ENCODE measurements at regions not wholly inside any gene's neighbourhood (a gene's known extent, or its start where the extent isn't known, plus 50 kb on each side); places are given as distances from the start of the nearest gene placed in this dataset.

DNA sequence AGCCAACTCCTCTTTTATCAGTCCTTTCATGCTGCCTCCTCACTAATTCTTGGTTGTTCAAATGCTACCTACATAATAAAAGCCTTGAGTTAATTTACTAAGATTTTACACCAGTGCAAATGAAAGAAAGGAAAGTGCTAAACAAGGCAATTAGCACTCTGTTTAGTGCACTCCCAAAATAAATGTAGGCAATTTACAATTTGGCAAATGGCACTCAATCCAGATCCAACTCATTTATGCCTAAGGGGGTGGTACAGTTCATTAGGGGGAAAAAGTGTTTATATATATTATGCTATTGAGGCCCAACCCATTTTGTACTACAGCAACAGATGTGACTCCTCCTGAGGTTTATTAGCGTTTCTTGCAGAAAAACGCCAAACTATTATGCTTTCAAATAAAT lies 370.1 kb downstream of the NR2F2 start:
- TF ChIP-seq, protein P1, sequence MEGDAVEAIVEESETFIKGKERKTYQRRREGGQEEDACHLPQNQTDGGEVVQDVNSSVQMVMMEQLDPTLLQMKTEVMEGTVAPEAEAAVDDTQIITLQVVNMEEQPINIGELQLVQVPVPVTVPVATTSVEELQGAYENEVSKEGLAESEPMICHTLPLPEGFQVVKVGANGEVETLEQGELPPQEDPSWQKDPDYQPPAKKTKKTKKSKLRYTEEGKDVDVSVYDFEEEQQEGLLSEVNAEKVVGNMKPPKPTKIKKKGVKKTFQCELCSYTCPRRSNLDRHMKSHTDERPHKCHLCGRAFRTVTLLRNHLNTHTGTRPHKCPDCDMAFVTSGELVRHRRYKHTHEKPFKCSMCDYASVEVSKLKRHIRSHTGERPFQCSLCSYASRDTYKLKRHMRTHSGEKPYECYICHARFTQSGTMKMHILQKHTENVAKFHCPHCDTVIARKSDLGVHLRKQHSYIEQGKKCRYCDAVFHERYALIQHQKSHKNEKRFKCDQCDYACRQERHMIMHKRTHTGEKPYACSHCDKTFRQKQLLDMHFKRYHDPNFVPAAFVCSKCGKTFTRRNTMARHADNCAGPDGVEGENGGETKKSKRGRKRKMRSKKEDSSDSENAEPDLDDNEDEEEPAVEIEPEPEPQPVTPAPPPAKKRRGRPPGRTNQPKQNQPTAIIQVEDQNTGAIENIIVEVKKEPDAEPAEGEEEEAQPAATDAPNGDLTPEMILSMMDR (IDR thresholded peaks at IDR 0.05 in 4 of 5, conservative IDR thresholded peaks at IDR 0.05 in 1 of 5) = no peak
- TF ChIP-seq POLR2A (IDR thresholded peaks at IDR 0.05) = no peak
- ATAC-seq (no peak), DNase-seq (no peak)
- Histone ChIP-seq H3K27ac (no peak overlapping the region), H3K9me3 (no peaks in the 10 kb centered on the region), H3K4me3 (no peak overlapping the region), H3K36me3 (no peaks in the 10 kb centered on the region), H3K4me1 (no peaks in the 10 kb centered on the region), H3K27me3 (no peaks in the 10 kb centered on the region)
- intact Hi-C loops (cut with DNase I; ENCODE audit: low total_unique reads) = no loop called here
- in situ Hi-C loops (cut with MboI; ENCODE audit: low sequenced_read_pairs in 4 of 4) = no loop called here

DNA sequence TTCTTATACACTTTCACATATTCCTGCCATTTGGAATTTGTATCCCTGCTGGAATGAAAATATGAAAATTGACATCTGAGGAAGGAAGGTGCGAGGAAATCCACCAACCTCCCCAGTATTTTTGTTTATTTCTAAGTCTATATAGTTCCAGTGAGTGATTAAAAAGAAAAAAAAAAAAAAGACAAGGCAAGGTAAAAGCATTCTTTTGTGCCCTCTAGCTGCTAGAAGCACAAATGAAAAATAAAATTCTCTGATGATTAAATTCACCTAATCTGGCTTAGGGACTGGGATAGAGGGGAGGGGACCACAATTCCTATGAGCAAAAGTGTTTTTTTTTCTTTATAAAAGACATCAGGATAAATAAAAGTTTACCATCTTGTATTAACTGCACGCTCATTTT lies 370.9 kb downstream of the NR2F2 start:
- no peak overlapping the region for H3K4me3 ChIP-seq
- in situ Hi-C loops (cut with MboI; ENCODE audit: low sequenced_read_pairs in 4 of 4) (no loop called here), intact Hi-C loops (cut with DNase I; ENCODE audit: low total_unique reads) (no loop called here)
- ATAC-seq (no peak), DNase-seq (no peak)
- no peaks in the 10 kb centered on the region for H3K36me3 ChIP-seq
- H3K4me1 ChIP-seq = no peaks in the 10 kb centered on the region
- H3K27me3 ChIP-seq = no peaks in the 10 kb centered on the region
- no peak for TF ChIP-seq POLR2A (IDR thresholded peaks at IDR 0.05)
- TF ChIP-seq, protein P1 (IDR thresholded peaks at IDR 0.05 in 4 of 5, conservative IDR thresholded peaks at IDR 0.05 in 1 of 5) = no peak
- no peak overlapping the region for H3K27ac ChIP-seq
- H3K9me3 ChIP-seq = no peaks in the 10 kb centered on the region

DNA sequence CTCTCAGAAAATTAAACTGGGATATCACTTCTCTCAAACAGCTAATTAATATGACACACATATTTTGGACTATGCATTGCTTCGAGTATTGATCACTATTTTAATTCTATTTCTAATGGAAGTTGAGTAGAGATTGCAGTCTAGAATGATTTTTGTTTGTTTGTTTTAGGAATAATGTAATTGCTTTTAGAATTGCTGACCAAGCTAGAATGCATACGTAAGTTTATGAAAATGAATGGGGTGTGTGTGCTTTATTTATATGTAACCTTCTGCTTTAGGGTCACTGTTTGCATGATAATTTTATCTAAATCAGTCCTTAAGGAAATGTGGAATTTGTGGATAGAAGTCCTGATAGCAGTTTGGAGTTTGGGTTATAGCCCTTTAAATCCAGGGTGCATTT lies 371.4 kb downstream of the NR2F2 start:
- Histone ChIP-seq H3K27me3 (no peaks in the 10 kb centered on the region), H3K27ac (no peak overlapping the region), H3K4me3 (no peak overlapping the region), H3K9me3 (no peaks in the 10 kb centered on the region), H3K4me1 (no peaks in the 10 kb centered on the region), H3K36me3 (no peaks in the 10 kb centered on the region)
- DNase-seq (no peak), ATAC-seq (no peak)
- intact Hi-C loops (cut with DNase I; ENCODE audit: low total_unique reads) = no loop called here
- TF ChIP-seq, protein P1 (IDR thresholded peaks at IDR 0.05 in 4 of 5, conservative IDR thresholded peaks at IDR 0.05 in 1 of 5) = no peak
- in situ Hi-C loops (cut with MboI; ENCODE audit: low sequenced_read_pairs in 4 of 4) = no loop called here

DNA sequence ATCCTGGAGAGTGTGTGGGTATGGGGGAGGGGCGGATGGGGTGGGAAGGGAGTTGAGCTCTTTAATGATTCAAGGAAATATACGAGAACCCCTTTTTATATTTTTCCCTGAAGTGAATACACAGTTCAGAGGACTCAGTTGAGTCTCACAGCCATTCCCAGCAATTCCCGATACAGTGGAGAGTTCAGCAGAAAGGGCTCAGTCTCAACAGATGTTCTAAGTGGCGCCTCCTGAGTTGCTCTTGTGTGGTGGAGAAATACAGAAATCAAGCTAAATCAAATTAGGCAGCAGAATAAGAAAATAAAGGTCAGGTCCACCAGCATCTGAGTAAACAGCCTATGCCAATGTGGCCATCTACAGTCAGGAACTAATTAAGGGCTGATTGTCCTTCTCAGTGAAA lies 372.1 kb downstream of the NR2F2 start:
- Histone ChIP-seq H3K4me1 (no peaks in the 10 kb centered on the region), H3K27me3 (no peaks in the 10 kb centered on the region), H3K36me3 (no peaks in the 10 kb centered on the region), H3K27ac (no peak overlapping the region), H3K4me3 (no peak overlapping the region), H3K9me3 (no peaks in the 10 kb centered on the region)
- TF ChIP-seq, protein P1 (IDR thresholded peaks at IDR 0.05 in 4 of 5, conservative IDR thresholded peaks at IDR 0.05 in 1 of 5) = no peak
- no peak for TF ChIP-seq POLR2A (IDR thresholded peaks at IDR 0.05)
- intact Hi-C loops (cut with DNase I; ENCODE audit: low total_unique reads) (no loop called here), in situ Hi-C loops (cut with MboI; ENCODE audit: low sequenced_read_pairs in 4 of 4) (no loop called here)
- DNase-seq (no peak), ATAC-seq (no peak)

DNA sequence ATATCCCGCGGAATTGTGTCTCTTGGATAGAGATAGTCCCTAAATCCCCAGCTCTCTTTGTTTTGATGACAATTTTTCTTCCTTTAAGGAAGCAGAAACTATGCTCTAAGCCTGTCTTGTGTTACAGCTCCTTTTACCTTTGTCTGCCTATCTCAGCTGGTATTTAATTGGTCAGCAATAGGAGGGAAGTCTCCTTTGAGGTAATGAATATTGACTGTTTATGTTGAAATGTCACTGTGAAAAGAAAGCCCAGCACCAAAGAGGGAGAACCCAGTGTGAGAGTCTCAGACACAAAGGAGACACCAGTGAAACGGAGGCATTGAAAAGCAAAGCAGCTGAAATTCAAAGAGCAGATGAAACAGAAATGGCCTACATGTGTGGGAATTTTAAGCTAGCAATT lies 372.6 kb downstream of the NR2F2 start:
- Histone ChIP-seq H3K27ac (no peak overlapping the region), H3K27me3 (no peaks in the 10 kb centered on the region), H3K4me3 (no peak overlapping the region), H3K4me1 (no peaks in the 10 kb centered on the region), H3K36me3 (no peaks in the 10 kb centered on the region), H3K9me3 (no peaks in the 10 kb centered on the region)
- intact Hi-C loops (cut with DNase I; ENCODE audit: low total_unique reads) = no loop called here
- TF ChIP-seq, protein P1 (IDR thresholded peaks at IDR 0.05 in 4 of 5, conservative IDR thresholded peaks at IDR 0.05 in 1 of 5) = no peak
- no peak for TF ChIP-seq POLR2A (IDR thresholded peaks at IDR 0.05)
- in situ Hi-C loops (cut with MboI; ENCODE audit: low sequenced_read_pairs in 4 of 4) = no loop called here
- no peak for DNase-seq
- ATAC-seq = no peak

Data from gastrocnemius medialis (tissue), 4 donors.